Right kidney (tissue), 1 donor: ENCODE measurements at regions not wholly inside any gene's neighbourhood (a gene's known extent, or its start where the extent isn't known, plus 50 kb on each side); places are given as distances from the start of the nearest gene placed in this dataset.
"Not testable (repeated sequence)": the region's sequence is repeated elsewhere in the genome, so short reads cannot be mapped to it uniquely, and the experiment has no call there.

ENCODE experiments used
- DNase-seq: peaks from one replicate; pipeline ENCODE4 v3.0.0-alpha.2; 2016

- DNase-seq, result no peak
These were observed 78.2 kb upstream of the TRPM1 start for GRCh38 chr15:31179693-31180092.

- DNase-seq, result no peak
These were observed 91.8 kb upstream of the TRPM1 start for GRCh38 chr15:31193291-31193690.

GRCh38 chr15:31195871-31196270 is 94.3 kb upstream of the TRPM1 start:
- no peak for DNase-seq

- DNase-seq, result no peak
These were observed 96.2 kb upstream of the TRPM1 start for GRCh38 chr15:31197497-31198414.

- DNase-seq, result peak; percentile 70
These were observed 99.2 kb upstream of the TRPM1 start for GRCh38 chr15:31200735-31201151.

- no peak for DNase-seq
These were observed 101.4 kb upstream of the TRPM1 start for GRCh38 chr15:31202953-31203352.

GRCh38 chr15:31203999-31204398 is 102.5 kb upstream of the TRPM1 start:
- DNase-seq, result no peak

- DNase-seq, result peak; percentile 31
These were observed 105.1 kb upstream of the TRPM1 start for GRCh38 chr15:31206386-31207181.

GRCh38 chr15:31207246-31207645 is 105.7 kb upstream of the TRPM1 start:
- DNase-seq, result no peak

GRCh38 chr15:31207861-31208260 is 106.3 kb upstream of the TRPM1 start:
- not testable (repeated sequence) for DNase-seq

GRCh38 chr15:31208817-31209216 is 107.3 kb upstream of the TRPM1 start:
- DNase-seq, result no peak

- DNase-seq, result no peak
These were observed 109.8 kb upstream of the TRPM1 start for GRCh38 chr15:31211353-31211752.

- no peak for DNase-seq
These were observed 111.0 kb upstream of the TRPM1 start for GRCh38 chr15:31212326-31213080.

GRCh38 chr15:31214158-31214863 is 112.3 kb upstream of the KLF13 start:
- no peak for DNase-seq

- peak; percentile 16 for DNase-seq
These were observed 111.7 kb upstream of the KLF13 start for GRCh38 chr15:31214864-31215489.

- DNase-seq, result peak; percentile 94
These were observed 111.0 kb upstream of the KLF13 start for GRCh38 chr15:31215490-31216214.

GRCh38 chr15:31216215-31216911 is 110.3 kb upstream of the KLF13 start:
- DNase-seq, result peak; percentile 72

GRCh38 chr15:31217067-31217466 is 109.6 kb upstream of the KLF13 start:
- DNase-seq, result no peak

- DNase-seq, result no peak
These were observed 108.9 kb upstream of the KLF13 start for GRCh38 chr15:31217566-31218270.
